ENCODE measurements at regions not wholly inside any gene's neighbourhood (a gene's known extent, or its start where the extent isn't known, plus 50 kb on each side); places are given as distances from the start of the nearest gene placed in this dataset.

GRCh38 chr2:12835733-12836132 is 119.0 kb downstream of the TRIB2 start:
- Histone ChIP-seq H3K27ac (ENCODE audit: low read length in 2 of 2) (no peak overlapping the region), H3K4me2 (replicated peaks; ENCODE audit: low read depth, low read length, poor library complexity, severe bottlenecking) (no peak overlapping the region), H3K9ac (ENCODE audit: low read length) (no peak overlapping the region), H4K20me1 (ENCODE audit: control insufficient read depth, insufficient read depth, low read length, poor library complexity, severe bottlenecking) (no peaks in the 10 kb centered on the region), H3K79me2 (ENCODE audit: control insufficient read depth, insufficient read depth, low read length) (no peaks in the 10 kb centered on the region), H3K9me3 (ENCODE audit: control extremely low read depth in 1 of 3, control insufficient read depth in 2 of 3, insufficient read depth in 1 of 3, low read length in 2 of 3) (no peaks in the 10 kb centered on the region), H3K4me3 (ENCODE audit: control extremely low read depth in 1 of 5, extremely low read depth in 1 of 5, insufficient read depth in 1 of 5, low read depth in 2 of 5, low read length in 4 of 5) (no peak overlapping the region), H3K4me1 (ENCODE audit: control insufficient read depth in 2 of 2, insufficient read depth in 2 of 2, low read length in 2 of 2) (no peaks in the 10 kb centered on the region), H3K36me3 (replicated peaks in 1 of 2; ENCODE audit: control extremely low read depth in 1 of 2, control insufficient read depth in 1 of 2, extremely low read depth in 1 of 2, insufficient read depth in 2 of 2, low read length in 1 of 2) (no peaks in the 10 kb centered on the region), H2AFZ (ENCODE audit: insufficient read depth, low read depth, low read length, poor library complexity, severe bottlenecking) (no peak overlapping the region), H3K27me3 (replicated peaks in 1 of 4; ENCODE audit: control extremely low read depth in 1 of 4, control insufficient read depth in 3 of 4, insufficient read depth in 4 of 4, low read length in 3 of 4) (peaks cover 0 to 15% (median 12%) of the 10 kb centered on the region in 4 experiments)
- no peak for DNase-seq
- no peak for ATAC-seq (ENCODE audit: low read depth)
- Mint-ChIP-seq H3K4me3 (no peak overlapping the region), H3K27me3 (peaks cover 52% of the 10 kb centered on the region), H3K4me1 (no peaks in the 10 kb centered on the region), H3K27ac (no peak overlapping the region), H3K9me3 (ENCODE audit: insufficient read depth) (no peaks in the 10 kb centered on the region)
- POLR2A ChIA-PET = no interaction called here
- TF ChIP-seq EZH2 (IDR thresholded peaks at IDR 0.05; ENCODE audit: borderline replicate concordance, insufficient read depth, low read depth, low read length, poor library complexity, severe bottlenecking) (no peak), CTCF (IDR thresholded peaks at IDR 0.05) (no peak)
- intact Hi-C loops (cut with micrococcal nuclease) = no loop called here
- CTCF ChIA-PET = no interaction called here
- 35% methylated on average over 4 of the region's 4 CpGs for WGBS (ENCODE audit: insufficient coverage)

- intact Hi-C loops (cut with micrococcal nuclease) = no loop called here
- no peak overlapping the region for H3K4me2 ChIP-seq (replicated peaks; ENCODE audit: low read depth, low read length, poor library complexity, severe bottlenecking)
- H3K79me2 ChIP-seq (ENCODE audit: control insufficient read depth, insufficient read depth, low read length) = no peaks in the 10 kb centered on the region
- H3K9me3 Mint-ChIP-seq (ENCODE audit: insufficient read depth) = no peaks in the 10 kb centered on the region
- no peak overlapping the region for H3K27ac ChIP-seq (ENCODE audit: low read length in 2 of 2)
- H4K20me1 ChIP-seq (ENCODE audit: control insufficient read depth, insufficient read depth, low read length, poor library complexity, severe bottlenecking) = no peaks in the 10 kb centered on the region
- H3K27me3 ChIP-seq (replicated peaks in 1 of 4; ENCODE audit: control extremely low read depth in 1 of 4, control insufficient read depth in 3 of 4, insufficient read depth in 4 of 4, low read length in 3 of 4) = peaks cover 0 to 17% (median 11%) of the 10 kb centered on the region in 4 experiments
- no peak overlapping the region for H3K4me3 ChIP-seq (ENCODE audit: control extremely low read depth in 1 of 5, extremely low read depth in 1 of 5, insufficient read depth in 1 of 5, low read depth in 2 of 5, low read length in 4 of 5)
- no peaks in the 10 kb centered on the region for H3K4me1 ChIP-seq (ENCODE audit: control insufficient read depth in 2 of 2, insufficient read depth in 2 of 2, low read length in 2 of 2)
- H3K4me1 Mint-ChIP-seq = no peaks in the 10 kb centered on the region
- no peak for TF ChIP-seq EZH2 (IDR thresholded peaks at IDR 0.05; ENCODE audit: borderline replicate concordance, insufficient read depth, low read depth, low read length, poor library complexity, severe bottlenecking)
- TF ChIP-seq CTCF (IDR thresholded peaks at IDR 0.05) = no peak
- H3K9me3 ChIP-seq (ENCODE audit: control extremely low read depth in 1 of 3, control insufficient read depth in 2 of 3, insufficient read depth in 1 of 3, low read length in 2 of 3) = no peaks in the 10 kb centered on the region
- POLR2A ChIA-PET = no interaction called here
- H3K4me3 Mint-ChIP-seq = no peak overlapping the region
- DNase-seq (no peak), ATAC-seq (ENCODE audit: low read depth) (no peak)
- CTCF ChIA-PET = no interaction called here
- H3K36me3 ChIP-seq (replicated peaks in 1 of 2; ENCODE audit: control extremely low read depth in 1 of 2, control insufficient read depth in 1 of 2, extremely low read depth in 1 of 2, insufficient read depth in 2 of 2, low read length in 1 of 2) = no peaks in the 10 kb centered on the region
- peaks cover 55% of the 10 kb centered on the region for H3K27me3 Mint-ChIP-seq
- no peak overlapping the region for H3K9ac ChIP-seq (ENCODE audit: low read length)
- 90% methylated on average over 2 of the region's 2 CpGs for WGBS (ENCODE audit: insufficient coverage)
- no peak overlapping the region for H2AFZ ChIP-seq (ENCODE audit: insufficient read depth, low read depth, low read length, poor library complexity, severe bottlenecking)
- H3K27ac Mint-ChIP-seq = no peak overlapping the region
These were observed 122.6 kb downstream of the TRIB2 start for GRCh38 chr2:12839339-12839738.

Data from B cell (primary cell).